ENCODE measurements at regions not wholly inside any gene's neighbourhood (a gene's known extent, or its start where the extent isn't known, plus 50 kb on each side); places are given as distances from the start of the nearest gene placed in this dataset.
"Not testable (repeated sequence)": the region's sequence is repeated elsewhere in the genome, so short reads cannot be mapped to it uniquely, and the experiment has no call there.

DNA sequence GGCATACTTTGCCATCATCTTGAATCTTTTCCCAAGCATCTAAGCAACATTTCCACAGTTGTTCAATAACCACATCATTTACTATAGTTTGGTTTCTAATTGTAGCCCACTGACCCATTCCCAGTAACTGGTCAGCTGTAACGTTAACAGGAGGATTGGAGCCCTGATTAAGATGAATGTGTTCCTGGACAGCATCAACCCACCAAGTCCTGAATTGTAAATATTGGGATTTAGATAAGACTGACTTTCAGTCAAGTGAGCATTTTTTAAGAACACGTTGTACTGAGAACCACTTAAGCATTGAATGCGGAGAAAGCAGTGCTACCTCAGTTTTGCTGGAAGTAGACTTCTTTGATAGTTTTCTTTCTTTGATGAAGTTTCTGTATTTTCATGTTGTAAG, 53.3 kb upstream of the ARL4D start:
- DNase-seq; in situ Hi-C loops (cut with HindIII; ENCODE audit: low pct_ligation_motif_present, low pct_unique_long_range_greater_than_20kb, low sequenced_read_pairs): not testable (repeated sequence)

DNA sequence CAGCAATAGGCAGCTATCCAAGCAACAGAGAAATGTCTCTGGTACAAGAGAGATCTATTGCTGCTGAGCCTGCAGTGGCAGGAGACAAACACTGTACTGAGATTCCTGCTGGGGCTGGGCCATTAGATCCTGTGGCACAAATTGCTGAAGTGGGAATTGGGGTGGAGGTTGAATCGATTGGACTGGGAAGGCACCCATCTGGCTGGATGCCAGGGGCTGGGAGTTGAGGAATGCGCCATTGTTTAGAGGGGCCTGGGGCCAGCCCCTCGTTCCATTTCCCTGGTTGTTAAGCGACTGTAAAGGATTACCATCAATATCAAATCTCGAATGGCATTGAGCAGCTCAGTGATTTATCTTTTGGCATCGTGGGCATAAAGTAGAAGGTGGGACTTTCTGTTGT, 54.1 kb upstream of the ARL4D start:
- no peak for DNase-seq
- in situ Hi-C loops (cut with HindIII; ENCODE audit: low pct_ligation_motif_present, low pct_unique_long_range_greater_than_20kb, low sequenced_read_pairs) = no loop called here

DNA sequence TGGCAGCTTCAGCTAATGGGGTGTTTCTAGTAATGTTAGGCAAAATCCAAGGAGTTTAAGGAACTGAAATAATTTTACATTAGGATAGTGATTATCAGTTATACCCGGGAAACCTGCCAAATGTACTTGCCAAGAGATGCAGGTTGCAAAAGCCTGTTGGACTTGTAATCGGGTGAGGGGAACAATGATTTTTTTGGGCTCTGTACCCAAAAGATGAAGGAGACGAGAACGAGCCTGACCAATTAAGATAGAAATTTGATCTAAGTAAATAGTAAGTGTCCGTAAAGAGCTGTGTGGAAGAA, 56.3 kb upstream of the ARL4D start:
- DNase-seq = no peak
- in situ Hi-C loops (cut with HindIII; ENCODE audit: low pct_ligation_motif_present, low pct_unique_long_range_greater_than_20kb, low sequenced_read_pairs) = no loop called here

DNA sequence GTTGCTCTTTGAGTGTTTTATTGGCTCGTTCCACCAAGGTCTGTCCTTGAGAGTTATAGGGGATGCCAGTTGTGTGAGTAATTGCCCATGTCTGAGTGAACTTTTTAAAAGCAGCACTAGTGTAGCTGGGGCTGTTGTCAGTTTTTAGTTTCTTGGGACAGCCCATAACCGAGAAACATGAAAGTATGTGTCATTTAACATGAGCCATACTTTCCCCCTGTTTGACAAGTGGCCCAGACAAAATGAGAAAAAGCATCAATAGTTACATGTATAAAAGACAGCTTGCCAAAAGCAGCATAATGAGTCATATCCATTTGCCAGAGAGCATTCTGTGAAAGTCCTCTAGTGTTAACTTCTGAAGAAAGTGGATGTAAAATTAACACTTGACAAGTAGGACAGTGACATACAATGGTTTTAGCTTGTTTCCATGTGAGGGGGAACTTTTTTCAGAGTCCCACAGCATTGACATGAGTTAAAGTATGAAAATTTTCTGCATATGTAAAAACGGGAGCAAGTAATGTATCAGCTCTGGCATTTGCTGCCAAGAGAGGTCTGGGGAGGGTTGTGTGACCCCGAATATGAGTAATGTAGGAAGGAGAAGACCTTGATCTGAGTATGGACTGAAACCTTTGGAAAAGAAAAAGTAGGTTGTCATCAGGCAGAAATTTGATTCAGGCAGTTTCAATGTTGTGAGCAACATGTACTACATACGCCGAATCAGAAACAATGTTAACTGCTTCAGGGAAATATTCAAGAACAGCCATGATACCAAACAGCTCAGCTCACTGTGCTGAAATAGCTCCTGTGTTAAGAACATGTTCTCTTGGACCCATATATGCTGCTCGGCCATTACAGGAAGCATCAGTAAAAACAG, 56.8 kb upstream of the ARL4D start:
- DNase-seq = no peak
- in situ Hi-C loops (cut with HindIII; ENCODE audit: low pct_ligation_motif_present, low pct_unique_long_range_greater_than_20kb, low sequenced_read_pairs) = no loop called here

DNA sequence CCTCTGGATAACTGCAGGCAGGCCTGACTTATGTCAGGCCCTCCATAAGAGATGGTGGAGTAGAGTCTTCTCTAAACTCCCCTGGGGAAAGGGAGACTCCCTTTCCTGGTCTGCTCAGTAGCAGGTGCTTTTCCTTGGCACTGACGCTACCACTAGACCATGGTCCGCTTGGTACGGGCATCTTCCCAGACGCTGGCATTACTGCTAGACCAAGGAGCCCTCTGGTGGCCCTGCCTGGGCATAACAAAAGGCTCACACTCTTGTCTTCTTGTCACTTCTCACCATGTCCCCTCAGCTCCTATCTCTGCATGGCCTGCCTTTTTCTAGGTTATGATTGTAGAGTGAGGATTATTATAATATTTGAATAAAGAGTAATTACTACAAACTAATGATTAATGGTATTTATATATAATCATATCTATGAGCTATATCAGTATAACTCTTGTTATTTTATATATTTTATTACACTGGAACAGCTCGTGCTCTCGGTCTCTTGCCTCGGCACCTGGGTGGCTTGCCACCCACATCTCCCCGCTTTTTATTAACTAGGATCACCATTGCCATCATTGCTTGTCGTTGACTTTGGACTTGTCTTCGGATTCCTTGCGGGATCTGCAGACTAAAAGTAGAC, 59.8 kb upstream of the ARL4D start:
- DNase-seq = peak; percentile 81
- in situ Hi-C loops (cut with HindIII; ENCODE audit: low pct_ligation_motif_present, low pct_unique_long_range_greater_than_20kb, low sequenced_read_pairs) = no loop called here

DNA sequence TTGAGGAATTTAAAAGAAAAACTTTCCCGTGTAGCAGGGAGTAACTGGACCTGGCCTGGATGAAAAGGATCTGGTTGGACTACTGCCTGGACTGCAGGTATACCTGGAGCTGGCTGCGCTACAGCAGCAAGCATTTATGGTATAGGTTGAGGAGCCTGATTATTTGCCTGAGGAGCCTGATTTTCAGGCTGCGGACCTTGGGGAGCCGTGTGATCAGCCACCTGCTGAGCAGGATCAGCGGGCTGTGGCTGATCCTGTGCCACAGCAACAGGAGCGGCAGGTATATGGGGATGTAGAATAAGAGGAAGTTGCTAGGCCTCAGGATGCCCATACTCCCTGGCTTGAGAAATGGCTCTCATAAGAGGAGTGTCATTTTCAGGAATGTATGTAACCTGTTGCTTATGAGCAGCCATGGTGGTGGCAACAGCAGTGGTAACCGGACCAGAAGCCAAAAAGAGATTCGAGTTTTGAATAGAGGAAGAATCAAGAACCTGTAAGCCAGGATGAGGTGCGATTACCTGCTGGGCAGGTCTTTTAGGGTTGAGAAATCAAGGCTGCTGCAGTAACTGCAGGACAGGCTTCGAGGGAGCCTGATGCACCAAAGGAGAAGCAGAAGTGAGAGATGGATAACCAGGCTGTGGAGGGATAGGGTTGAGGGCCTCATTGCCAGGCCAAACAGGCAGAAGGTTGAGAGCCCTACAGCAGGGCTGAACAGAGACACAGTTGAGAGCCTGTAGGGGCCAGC, 60.9 kb upstream of the ARL4D start:
- DNase-seq = no peak
- in situ Hi-C loops (cut with HindIII; ENCODE audit: low pct_ligation_motif_present, low pct_unique_long_range_greater_than_20kb, low sequenced_read_pairs) = no loop called here

DNA sequence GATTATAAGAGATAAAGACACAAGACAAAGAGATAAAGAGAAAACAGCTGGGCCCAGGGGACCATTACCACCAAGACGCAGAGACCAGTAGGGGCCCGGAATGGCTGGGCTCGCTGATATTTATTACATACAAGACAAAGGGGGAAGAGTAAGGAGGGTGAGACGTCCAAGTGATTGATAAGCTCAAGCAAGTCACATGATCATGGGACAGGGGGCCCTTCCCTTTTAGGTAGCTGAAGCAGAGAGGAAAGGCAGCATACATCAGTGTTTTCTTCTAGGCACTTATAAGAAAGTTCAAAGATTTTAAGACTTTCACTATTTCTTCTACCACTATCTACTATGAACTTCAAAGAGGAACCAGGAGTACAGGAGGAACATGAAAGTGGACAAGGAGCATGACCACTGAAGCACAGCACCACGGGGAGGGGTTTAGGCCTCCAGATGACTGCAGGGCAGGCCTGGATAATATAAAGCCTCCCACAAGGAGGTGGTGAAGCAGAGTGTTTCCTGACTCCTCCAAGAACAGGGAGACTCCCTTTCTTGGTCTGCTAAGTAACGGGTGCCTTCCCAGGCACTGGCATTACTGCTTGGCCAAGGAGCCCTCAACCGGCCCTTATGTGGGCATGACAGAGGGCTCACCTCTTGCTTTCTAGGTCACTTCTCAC, 63.9 kb upstream of the ARL4D start:
- DNase-seq = peak; percentile 25
- in situ Hi-C loops (cut with HindIII; ENCODE audit: low pct_ligation_motif_present, low pct_unique_long_range_greater_than_20kb, low sequenced_read_pairs) = no loop called here

DNA sequence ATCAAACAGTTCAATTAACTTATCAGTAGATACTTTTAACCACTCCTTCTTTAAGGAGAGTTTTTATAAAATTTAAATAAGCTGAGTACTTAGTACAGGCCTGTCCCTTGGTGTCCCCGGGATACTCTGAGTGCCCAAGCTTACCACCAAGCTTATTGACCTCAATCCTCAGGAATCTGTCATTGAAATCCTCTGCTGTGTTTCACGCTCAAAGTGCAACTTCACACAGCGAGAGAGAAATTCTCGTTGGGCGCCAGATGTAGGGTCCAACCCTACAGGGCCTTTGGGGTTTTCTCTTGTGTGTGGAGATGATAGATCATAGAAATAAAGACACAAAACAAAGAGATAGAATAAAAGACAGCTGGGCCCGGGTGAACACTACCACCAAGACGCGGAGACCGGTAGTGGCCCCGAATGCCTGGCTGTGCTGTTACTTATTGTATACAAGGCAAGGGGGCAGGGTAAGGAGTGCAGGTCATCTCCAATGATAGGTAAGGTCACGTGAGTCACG, 65.3 kb upstream of the ARL4D start:
- no peak for DNase-seq
- in situ Hi-C loops (cut with HindIII; ENCODE audit: low pct_ligation_motif_present, low pct_unique_long_range_greater_than_20kb, low sequenced_read_pairs) = no loop called here

DNA sequence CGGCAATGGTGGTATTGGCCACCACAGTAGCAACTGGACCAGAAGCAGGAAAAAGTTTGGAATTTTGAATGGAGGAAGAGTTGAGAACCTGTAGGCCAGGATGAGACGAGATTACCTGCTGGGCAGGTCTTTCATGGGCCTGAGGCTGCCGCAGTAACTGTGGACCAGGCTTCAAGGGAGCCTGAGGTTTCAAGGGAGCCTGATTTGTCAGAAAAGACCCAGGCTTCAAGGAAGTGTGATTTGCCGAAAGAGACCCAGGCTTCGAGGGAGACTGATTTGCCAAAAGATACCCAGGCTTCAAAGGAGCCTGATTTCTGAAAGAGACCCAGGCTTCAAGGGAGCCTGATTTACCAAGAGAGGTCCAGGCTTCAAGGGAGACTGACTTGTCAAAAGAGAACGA, 66.6 kb upstream of the ARL4D start:
- in situ Hi-C loops (cut with HindIII; ENCODE audit: low pct_ligation_motif_present, low pct_unique_long_range_greater_than_20kb, low sequenced_read_pairs) = no loop called here
- no peak for DNase-seq

DNA sequence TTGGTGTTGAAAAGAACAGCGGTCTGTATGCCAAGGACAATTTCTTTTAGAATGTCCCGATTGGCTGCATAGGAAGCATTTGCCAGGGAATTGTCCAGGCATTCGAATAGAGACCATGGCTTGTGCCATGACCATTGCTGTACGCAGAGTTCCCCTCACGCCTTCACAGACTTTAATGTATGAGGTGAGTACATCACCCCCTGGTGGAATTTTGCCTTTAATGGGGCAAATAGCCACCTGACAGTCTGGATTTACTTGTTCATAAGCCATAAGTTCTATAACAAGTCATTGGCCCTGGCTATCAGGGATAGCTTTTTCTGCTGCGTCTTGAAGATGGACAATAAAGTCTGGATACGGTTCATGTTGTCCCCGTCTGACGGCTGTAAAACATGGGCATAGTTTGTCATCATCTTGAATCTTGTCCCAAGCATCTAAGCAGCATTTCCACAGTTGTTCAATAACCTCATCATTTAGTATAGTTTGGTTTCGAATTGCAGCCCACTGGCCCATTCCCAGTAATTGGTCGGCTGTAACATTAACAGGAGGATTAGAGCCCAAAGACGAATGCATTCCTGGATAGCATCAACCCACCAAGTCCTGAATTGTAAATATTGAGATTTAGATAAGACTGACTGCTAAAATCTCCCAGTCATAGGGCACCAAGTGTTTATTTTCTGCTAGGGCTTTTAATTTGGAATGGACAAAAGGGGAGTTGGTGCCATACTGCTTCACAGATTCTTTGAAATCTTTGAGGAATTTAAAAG, 67.7 kb upstream of the ARL4D start:
- DNase-seq = no peak

DNA sequence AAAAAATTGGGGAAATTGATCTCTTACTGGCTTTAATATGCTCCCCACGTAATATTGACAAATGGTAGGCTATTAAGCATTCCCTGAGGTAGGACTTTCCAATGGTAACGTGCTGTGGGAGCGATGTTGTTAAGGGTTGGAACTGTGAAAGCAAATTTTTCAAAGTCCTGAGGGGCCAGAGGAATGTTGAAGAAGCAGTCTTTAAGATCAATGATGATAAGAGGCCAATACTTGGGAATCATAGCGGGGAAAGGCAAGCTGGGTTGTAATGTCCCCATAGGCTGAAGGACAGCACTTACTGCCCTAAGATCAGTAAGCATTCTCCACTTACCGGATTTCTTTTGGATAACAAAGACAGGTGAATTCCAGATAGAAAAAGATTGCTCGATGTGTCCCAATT, 69.6 kb upstream of the ARL4D start:
- in situ Hi-C loops (cut with HindIII; ENCODE audit: low pct_ligation_motif_present, low pct_unique_long_range_greater_than_20kb, low sequenced_read_pairs) = no loop called here
- no peak for DNase-seq

More for the DNA sequence above, 67.7 kb upstream of the ARL4D start:
- in situ Hi-C loops (cut with HindIII; ENCODE audit: low pct_ligation_motif_present, low pct_unique_long_range_greater_than_20kb, low sequenced_read_pairs) = no loop called here

DNA sequence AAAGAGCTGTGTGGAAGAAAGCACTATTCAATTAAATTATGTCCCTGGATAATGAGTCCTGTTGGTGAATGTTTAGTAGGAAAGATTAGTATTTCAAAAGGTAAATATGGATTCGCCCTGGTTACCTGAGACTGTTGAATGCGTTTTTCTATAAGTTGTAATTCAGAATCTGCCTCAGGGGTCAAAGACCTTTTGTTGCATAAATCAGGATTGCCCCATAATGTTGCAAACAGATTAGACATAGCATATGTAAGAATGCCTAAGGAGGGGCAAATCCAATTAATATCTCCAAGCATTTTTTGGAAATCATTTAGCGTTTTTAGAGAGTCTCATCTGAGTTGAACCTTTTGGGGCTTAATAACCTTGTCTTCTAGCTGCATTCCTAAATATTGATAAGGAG, 70.1 kb upstream of the ARL4D start:
- in situ Hi-C loops (cut with HindIII; ENCODE audit: low pct_ligation_motif_present, low pct_unique_long_range_greater_than_20kb, low sequenced_read_pairs) = no loop called here
- DNase-seq = no peak

DNA sequence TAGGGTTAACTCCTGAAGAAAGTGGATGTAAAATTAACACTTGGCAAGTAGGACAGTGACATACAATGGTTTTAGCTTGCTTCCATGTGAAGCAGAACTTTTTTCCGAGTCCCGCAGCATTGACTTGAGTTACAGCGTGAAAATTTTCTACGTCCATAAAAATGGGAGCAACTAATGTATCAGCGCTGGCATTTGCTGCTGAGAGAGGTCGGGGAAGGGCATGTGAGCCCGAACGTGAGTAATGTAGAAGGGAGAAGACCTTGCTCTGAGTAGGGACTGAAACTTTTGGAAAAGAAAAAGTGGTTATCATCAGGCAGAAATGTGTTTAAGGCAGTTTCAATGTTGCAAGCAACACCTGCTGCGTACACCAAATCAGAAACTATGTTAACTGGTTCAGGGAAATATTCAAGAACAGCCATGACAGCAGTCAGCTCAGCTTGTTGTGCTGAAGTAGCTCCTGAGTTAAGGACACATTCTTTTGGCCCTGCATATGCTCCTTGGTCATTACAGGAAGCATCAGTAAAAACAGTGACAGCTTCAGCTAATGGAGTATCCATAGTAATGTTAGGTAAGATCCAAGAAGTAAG, 70.9 kb upstream of the ARL4D start:
- DNase-seq = no peak
- in situ Hi-C loops (cut with HindIII; ENCODE audit: low pct_ligation_motif_present, low pct_unique_long_range_greater_than_20kb, low sequenced_read_pairs) = no loop called here

DNA sequence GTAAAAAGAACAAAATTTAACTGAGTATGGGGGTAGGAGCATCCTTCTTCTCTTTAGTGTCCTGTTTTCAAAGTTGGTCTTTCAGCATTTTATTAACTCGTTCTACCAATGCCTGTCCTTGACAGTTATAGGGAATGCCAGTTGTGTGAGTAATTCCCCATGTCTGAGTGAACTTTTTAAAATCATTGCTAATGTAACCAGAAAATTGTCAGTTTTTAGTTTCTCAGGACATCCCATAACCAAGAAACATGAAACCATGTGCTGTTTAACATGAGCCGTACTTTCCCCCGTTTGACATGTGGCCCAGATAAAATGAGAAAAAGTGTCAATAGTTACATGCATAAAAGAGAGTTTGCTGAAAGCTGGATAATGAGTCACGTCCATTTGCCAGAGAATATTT, 71.4 kb upstream of the ARL4D start:
- in situ Hi-C loops (cut with HindIII; ENCODE audit: low pct_ligation_motif_present, low pct_unique_long_range_greater_than_20kb, low sequenced_read_pairs) = no loop called here
- DNase-seq = no peak

DNA sequence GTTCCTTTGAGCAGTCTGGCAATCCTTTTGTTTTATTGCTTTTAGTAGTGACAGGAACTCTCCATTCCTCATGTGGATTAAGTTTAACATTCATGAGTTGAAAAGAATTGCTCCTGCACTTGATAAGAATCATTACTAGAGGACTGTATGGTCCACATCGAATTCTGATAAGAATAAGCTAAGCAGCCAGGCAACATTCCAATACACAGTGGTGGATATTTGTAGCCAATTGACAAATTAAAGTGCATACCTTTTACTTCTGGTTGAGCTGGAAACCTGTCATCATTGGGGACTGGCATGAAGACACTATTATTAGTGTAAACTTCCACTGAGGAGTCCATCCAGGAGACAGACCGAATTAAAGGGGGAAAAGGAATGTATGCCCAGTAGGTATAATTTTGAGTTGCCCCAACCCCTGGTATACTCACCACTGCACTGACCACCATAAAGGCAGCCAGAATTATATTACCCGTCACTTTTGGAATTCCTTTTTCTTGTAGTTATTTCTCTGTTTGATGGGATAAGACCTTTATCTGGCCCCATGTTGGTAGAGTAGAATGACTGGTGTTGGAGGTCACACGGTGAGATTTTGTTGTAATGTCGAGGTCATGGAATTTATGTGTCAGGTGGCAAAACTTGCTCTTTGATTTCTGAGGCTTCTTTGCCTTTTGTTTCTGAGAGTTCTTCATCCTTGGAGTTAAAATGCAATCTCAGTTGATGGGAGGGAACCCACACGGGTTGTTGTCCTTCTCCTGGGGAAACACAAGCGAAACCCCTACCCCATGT, 72.1 kb upstream of the ARL4D start:
- in situ Hi-C loops (cut with HindIII; ENCODE audit: low pct_ligation_motif_present, low pct_unique_long_range_greater_than_20kb, low sequenced_read_pairs) = no loop called here
- DNase-seq = no peak

DNA sequence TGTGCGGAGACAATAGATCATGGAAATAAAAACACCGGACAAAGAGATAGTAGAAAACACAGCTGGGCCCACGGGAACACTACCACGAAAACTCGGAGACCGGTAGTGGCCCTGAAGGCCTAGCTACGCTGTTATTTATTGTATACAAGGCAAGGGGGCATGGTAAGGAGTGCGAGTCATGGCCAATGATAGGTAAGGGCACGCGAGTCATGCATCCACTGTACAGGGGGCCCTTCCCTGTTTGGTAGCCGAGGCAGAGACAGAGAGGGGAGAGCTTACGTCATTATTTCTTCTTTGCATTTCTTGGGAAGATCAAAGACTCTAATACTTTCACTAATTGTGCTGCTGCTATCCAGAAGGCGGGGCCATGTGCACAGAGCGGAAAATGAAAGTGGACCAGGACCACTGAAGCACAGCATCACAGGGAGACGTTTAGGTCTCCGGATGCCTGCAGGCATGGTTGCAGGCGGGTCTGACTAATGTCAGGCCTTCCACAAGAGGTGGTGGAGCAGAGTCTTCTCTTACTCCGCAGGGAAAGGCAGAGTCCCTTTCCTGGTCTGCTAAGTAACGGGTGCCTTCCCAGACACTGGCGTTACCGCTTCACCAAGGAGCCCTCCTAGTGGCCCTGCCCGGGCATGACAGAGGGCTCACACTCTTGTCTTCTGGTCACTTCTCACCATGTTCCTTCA, 74.4 kb upstream of the ARL4D start:
- in situ Hi-C loops (cut with HindIII; ENCODE audit: low pct_ligation_motif_present, low pct_unique_long_range_greater_than_20kb, low sequenced_read_pairs) = no loop called here
- DNase-seq = peak; percentile 83
